ENCODE measurements at regions not wholly inside any gene's neighbourhood (a gene's known extent, or its start where the extent isn't known, plus 50 kb on each side); places are given as distances from the start of the nearest gene placed in this dataset.

- Histone ChIP-seq H3F3A (ENCODE audit: low read depth) (no peaks in the 10 kb centered on the region), H3K79me2 (ENCODE audit: insufficient read depth, low read length) (no peaks in the 10 kb centered on the region), H3K27me3 (ENCODE audit: insufficient read depth, low read length, poor library complexity, severe bottlenecking) (no peaks in the 10 kb centered on the region), H3K4me2 (ENCODE audit: low read depth, low read length, poor library complexity, severe bottlenecking) (no peak overlapping the region), H2AFZ (ENCODE audit: low read length) (no peak overlapping the region), H3K9me3 (ENCODE audit: insufficient read depth, low read depth, low read length) (no peaks in the 10 kb centered on the region), H3K9ac (ENCODE audit: low read depth, low read length, poor library complexity, severe bottlenecking) (no peak overlapping the region), H4K20me1 (ENCODE audit: insufficient read depth, low read length, poor library complexity, severe bottlenecking) (no peaks in the 10 kb centered on the region), H3K36me3 (ENCODE audit: insufficient read depth, low read length) (no peaks in the 10 kb centered on the region), H3K4me3 (ENCODE audit: low read length, poor library complexity, severe bottlenecking) (no peak overlapping the region), H3K4me1 (ENCODE audit: insufficient read depth, low read length, poor library complexity, severe bottlenecking) (peaks cover 16% of the 10 kb centered on the region), H3K9me2 (replicated peaks; ENCODE audit: low read depth, low read length) (no peaks in the 10 kb centered on the region)
- TF ChIP-seq CTCF (conservative IDR thresholded peaks at IDR 0.05; ENCODE audit: low read length) (no peak), EZH2phosphoT487 (IDR thresholded peaks at IDR 0.05; ENCODE audit: borderline replicate concordance) (no peak)
These were observed 63.7 kb upstream of the FANCC start for GRCh38 chr9:95381221-95381620.

- no peaks in the 10 kb centered on the region for H3K36me3 ChIP-seq (ENCODE audit: insufficient read depth, low read length)
- H4K20me1 ChIP-seq (ENCODE audit: insufficient read depth, low read length, poor library complexity, severe bottlenecking): no peaks in the 10 kb centered on the region
- H3F3A ChIP-seq (ENCODE audit: low read depth): no peaks in the 10 kb centered on the region
- no peaks in the 10 kb centered on the region for H3K79me2 ChIP-seq (ENCODE audit: insufficient read depth, low read length)
- no peak overlapping the region for H3K4me2 ChIP-seq (ENCODE audit: low read depth, low read length, poor library complexity, severe bottlenecking)
- H2AFZ ChIP-seq (ENCODE audit: low read length): no peak overlapping the region
- no peaks in the 10 kb centered on the region for H3K9me2 ChIP-seq (replicated peaks; ENCODE audit: low read depth, low read length)
- H3K27me3 ChIP-seq (ENCODE audit: insufficient read depth, low read length, poor library complexity, severe bottlenecking): no peaks in the 10 kb centered on the region
- no peak for TF ChIP-seq EZH2phosphoT487 (IDR thresholded peaks at IDR 0.05; ENCODE audit: borderline replicate concordance)
- peak; percentile 73 for TF ChIP-seq CTCF (conservative IDR thresholded peaks at IDR 0.05; ENCODE audit: low read length)
- H3K4me1 ChIP-seq (ENCODE audit: insufficient read depth, low read length, poor library complexity, severe bottlenecking): peaks cover 16% of the 10 kb centered on the region
- no peak overlapping the region for H3K4me3 ChIP-seq (ENCODE audit: low read length, poor library complexity, severe bottlenecking)
- H3K9me3 ChIP-seq (ENCODE audit: insufficient read depth, low read depth, low read length): no peaks in the 10 kb centered on the region
- H3K9ac ChIP-seq (ENCODE audit: low read depth, low read length, poor library complexity, severe bottlenecking): no peak overlapping the region
These were observed 62.1 kb upstream of the FANCC start for GRCh38 chr9:95379630-95380029.

GRCh38 chr9:95373782-95374487, 56.4 kb upstream of the FANCC start:
- peaks cover 11% of the 10 kb centered on the region for H3K4me1 ChIP-seq (ENCODE audit: insufficient read depth, low read length, poor library complexity, severe bottlenecking)
- TF ChIP-seq EZH2phosphoT487 (IDR thresholded peaks at IDR 0.05; ENCODE audit: borderline replicate concordance) (no peak), CTCF (conservative IDR thresholded peaks at IDR 0.05; ENCODE audit: low read length) (no peak)
- no peaks in the 10 kb centered on the region for H3K9me2 ChIP-seq (replicated peaks; ENCODE audit: low read depth, low read length)
- H3K4me2 ChIP-seq (ENCODE audit: low read depth, low read length, poor library complexity, severe bottlenecking): no peak overlapping the region
- H3K9ac ChIP-seq (ENCODE audit: low read depth, low read length, poor library complexity, severe bottlenecking): no peak overlapping the region
- H3K79me2 ChIP-seq (ENCODE audit: insufficient read depth, low read length): no peaks in the 10 kb centered on the region
- H3K9me3 ChIP-seq (ENCODE audit: insufficient read depth, low read depth, low read length): no peaks in the 10 kb centered on the region
- H3K36me3 ChIP-seq (ENCODE audit: insufficient read depth, low read length): no peaks in the 10 kb centered on the region
- no peaks in the 10 kb centered on the region for H3K27me3 ChIP-seq (ENCODE audit: insufficient read depth, low read length, poor library complexity, severe bottlenecking)
- no peak overlapping the region for H3K4me3 ChIP-seq (ENCODE audit: low read length, poor library complexity, severe bottlenecking)
- no peaks in the 10 kb centered on the region for H3F3A ChIP-seq (ENCODE audit: low read depth)
- H2AFZ ChIP-seq (ENCODE audit: low read length): no peak overlapping the region
- H4K20me1 ChIP-seq (ENCODE audit: insufficient read depth, low read length, poor library complexity, severe bottlenecking): no peaks in the 10 kb centered on the region
